ENCODE measurements at regions not wholly inside any gene's neighbourhood (a gene's known extent, or its start where the extent isn't known, plus 50 kb on each side); places are given as distances from the start of the nearest gene placed in this dataset.
"Not testable (repeated sequence)": the region's sequence is repeated elsewhere in the genome, so short reads cannot be mapped to it uniquely, and the experiment has no call there.

DNA sequence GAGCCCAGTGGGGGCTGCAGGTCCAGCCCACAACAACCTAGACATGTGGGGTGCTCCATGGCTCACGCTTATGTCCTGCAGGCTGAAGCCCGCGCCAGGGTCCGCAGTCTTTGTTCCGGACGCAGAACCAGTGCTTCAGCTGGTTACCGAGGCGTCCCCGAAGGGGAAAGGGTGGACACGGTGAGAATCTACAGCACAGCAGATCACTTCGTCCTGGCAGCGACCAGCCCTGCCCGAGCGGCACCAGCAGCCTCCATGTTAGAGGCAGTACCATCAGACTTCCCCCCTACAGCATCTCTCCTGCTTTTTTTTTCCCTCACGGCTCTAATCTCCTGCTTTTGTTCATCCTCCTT is 1736.4 kb downstream of the TP53TG3F start:
- DNase-seq (ENCODE audit: low spot score) = no peak

GRCh38 chr16:35196313-35196712 is 1736.9 kb downstream of the TP53TG3F start:
- no peak for DNase-seq (ENCODE audit: low spot score)

GRCh38 chr16:35197656-35198055 is 1738.2 kb downstream of the TP53TG3F start:
- DNase-seq (ENCODE audit: low spot score) = no peak

- DNase-seq (ENCODE audit: low spot score) = no peak
Measured at GRCh38 chr16:35198223-35199199, 1739.1 kb downstream of the TP53TG3F start.

DNA sequence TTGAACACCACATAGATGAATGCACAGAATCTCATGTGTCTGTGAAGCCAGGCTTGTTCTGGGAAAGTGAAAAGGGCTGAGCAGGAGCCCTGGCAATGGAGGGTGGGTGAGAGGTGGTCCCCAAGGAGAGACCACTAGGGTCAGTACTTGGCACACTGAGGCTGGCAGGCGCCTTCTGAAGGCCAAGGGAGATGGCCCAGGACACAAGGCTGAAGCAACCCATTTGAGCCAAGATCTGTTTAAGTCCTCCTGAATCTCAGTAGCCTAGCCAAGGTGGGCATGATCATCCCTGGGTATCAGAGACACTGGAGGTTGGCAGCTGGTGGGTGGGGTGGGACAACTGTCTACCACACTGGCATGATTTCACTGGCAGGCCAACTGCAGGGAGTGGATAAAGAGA is 1741.2 kb downstream of the TP53TG3F start:
- no peak for DNase-seq (ENCODE audit: low spot score)

DNA sequence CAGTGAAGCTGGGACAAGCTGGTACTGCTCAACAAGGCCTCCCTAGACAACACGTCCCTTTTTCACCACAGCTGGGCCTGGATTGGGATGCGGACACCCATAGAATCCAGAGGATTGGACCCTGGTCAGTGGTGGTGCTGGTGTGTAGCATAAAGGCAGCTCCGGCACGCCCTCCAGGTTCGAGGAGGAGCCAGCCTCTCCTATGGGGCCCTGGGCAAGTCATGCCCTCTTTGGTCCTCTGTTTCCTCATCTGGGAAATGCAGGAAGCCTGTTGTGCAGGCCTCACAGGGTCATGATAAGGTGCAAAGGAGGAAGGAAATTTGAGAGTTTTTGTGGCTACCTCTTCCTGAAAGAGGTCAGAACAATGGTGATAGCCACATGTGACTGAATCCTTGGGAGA is 1741.7 kb downstream of the TP53TG3F start:
- DNase-seq (ENCODE audit: low spot score) = no peak

- DNase-seq (ENCODE audit: low spot score) = no peak
Measured at GRCh38 chr16:35203636-35204035, 1744.2 kb downstream of the TP53TG3F start.

DNA sequence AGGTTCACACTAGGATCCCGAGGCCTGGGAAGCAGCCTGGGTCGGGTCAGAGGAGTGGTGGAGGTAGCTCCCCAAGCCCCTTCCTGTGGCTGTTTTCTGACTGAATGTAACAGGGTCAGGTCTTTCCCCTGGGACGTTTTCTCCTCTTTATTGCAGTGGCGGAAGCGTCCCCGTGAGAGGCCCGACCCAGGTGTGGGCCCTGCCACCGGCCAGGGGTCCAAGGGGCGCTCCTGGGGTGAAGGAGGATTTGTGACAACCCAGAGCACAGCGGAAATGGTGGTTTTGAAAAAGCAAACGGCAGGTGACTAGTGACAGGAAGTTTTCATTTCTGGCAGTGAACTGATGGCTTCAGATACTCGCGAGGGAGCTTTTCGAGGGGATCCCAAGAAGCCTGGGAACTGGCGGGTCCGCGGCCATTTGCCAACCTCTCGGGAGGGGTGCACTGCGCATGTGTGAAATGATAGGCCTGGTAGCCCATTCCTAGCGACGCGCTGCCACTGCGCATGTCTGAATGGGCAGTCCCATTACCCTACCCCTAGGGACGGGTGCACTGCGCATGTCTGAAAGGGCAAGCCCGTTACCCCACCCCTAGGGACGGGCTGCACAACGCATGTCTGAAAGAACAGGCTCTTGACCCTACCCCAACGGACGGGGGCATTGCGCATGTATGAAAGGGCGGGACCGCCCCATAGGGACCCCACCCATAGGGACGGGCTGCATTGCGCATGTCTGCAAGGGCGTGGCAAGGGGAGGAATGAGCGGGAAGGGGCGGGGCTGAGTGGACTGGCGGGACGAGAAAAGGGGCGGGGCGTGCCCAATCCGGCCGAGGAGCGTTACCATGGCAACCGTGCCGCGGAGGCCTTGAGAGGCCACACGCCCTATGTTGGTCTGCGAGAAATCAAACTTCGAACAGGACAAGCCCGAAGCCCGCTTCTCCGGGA is 1747.9 kb downstream of the TP53TG3F start:
- DNase-seq (ENCODE audit: low spot score) = peak; percentile 81

DNA sequence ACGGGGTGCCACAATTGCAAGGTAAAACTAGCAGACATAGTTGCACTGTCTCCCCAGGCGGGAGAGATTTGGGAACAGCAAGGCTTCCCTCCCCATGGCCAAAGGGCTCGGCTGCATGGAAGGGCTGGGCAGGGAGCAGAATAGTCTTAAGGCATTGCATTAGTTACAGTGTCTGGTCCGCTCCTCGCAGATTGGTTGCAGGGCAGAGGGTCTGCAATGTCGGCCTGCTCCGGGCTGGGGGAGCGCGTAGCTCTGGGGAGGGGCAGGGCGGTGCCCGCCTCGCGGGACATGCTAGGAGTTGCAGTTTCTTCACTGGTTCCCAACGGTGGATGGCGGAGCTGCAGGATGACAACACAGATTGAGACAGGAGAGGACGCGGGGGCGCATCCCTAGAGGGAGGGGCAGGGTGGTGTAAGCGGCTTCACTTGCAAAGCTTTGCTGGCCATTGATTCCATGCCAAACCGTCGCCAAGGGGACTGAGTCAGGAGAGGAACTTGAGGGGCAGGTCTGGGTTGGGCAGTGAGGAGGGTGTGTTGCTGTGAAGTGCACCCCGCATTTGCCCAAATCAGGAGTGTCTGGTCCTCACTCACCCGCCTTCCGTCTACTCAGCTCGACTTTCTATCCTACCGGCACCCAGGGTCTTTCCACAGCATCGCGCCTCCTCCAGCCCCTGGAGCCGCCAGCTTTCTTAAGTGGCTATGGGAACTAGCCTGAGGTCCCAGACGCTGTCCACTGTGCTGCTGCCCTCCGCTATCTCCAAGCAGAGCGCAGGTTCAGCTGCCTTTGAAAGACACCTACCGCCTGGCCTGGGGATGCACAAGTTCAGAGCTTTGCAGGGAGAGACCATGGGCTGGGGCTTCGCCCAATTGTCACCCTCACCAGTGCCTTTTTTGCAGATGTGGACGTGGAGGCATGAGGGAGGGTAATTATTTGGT is 1748.9 kb downstream of the TP53TG3F start:
- no peak for DNase-seq (ENCODE audit: low spot score)

DNA sequence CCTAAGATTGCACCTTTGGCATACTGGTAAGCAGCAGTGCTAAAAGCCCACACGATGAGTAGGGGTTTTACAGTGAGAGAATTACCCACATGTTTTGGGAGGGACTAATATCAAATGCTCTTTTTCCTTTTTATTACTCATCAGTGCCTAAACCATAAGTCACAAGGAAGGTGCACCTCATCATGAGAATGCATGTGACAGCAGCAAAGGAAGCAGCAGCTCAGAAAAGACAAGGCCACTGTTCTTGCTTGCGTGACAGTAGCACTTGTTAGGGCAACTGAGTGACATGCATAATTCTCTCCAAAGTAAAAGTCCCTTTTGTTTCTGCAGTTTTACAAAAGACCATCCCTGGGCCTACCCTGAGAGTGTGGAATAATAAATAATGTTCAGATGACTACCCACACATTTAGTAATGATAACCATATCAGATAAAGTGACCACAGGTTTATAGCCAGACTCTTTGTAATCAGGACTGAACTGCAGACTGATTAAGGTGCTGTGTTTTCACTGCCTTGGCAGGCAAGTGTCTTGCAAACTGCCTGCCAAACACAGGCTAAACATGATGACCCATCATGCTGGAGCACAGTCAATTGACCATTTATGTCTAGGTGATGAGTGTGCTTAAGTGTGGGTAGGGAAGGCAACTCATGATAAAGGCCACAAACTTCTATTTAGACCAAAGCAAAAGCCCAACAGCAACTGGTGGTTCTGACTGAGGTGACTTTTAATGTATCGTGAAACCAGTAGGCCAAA is 1751.4 kb downstream of the TP53TG3F start:
- DNase-seq (ENCODE audit: low spot score) = no peak

DNA sequence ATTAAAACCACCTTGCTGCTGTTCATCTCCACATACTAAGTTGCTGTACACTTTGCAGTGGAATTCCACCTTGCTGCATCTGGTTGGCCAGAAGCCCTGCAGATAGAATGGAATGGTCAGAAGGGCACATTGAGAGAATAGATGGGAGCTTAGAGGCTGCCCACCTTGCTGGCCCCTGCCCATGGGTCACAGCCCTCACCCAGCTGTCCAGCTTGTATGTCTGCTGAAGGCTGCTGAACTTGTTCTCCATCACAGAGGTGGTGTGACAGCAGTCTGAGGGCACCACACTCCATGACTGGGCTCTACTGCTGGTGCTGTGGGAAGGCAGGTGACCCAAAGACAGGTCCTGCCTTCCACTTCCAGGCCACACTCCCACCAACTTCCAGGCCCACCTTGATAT is 1755.4 kb downstream of the TP53TG3F start:
- no peak for DNase-seq (ENCODE audit: low spot score)

GRCh38 chr16:35215287-35215686 is 1755.9 kb downstream of the TP53TG3F start:
- DNase-seq (ENCODE audit: low spot score) = no peak

DNA sequence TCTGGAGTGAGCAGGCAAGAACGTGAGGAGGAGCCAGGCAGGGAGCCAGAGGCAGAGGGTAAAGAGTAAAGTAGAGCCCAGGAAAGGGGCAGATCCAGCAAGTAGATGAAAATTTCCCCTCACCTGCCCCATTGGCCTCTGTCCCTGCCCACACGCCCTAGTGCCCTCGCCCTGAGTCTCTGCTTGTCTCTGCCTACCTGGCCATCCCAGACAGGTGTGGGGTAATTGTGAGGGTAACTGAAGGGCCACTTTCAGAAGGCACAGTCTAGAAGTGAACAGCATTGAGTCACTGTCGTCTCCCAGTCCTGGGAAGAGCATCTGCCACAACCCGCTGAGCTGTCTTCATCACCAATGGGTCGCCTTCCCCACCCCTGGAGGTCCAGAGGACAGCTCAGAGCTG is 1756.8 kb downstream of the TP53TG3F start:
- DNase-seq (ENCODE audit: low spot score) = not testable (repeated sequence)

- no peak for DNase-seq (ENCODE audit: low spot score)
Measured at GRCh38 chr16:35221482-35222185, 1762.2 kb downstream of the TP53TG3F start.

DNA sequence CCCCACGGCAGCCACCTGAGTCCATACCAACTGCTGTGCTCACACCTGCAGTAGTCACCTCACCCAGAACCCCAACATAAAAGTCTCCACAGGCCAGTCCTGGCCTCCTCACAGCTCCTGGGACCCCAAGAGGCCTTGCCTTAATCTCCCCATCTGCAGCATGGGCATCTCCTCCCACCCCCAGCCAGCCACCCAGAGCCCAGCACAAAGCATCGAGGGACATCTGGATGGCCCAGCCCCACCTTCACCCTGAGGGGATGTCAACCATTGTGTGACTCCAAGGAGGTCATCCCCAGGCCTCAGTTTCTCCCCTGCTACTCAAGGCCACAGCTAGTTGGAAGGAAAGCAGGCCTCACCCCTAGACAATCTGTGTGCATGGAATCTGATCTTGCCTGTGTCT is 1775.3 kb downstream of the TP53TG3F start:
- no peak for DNase-seq (ENCODE audit: low spot score)

GRCh38 chr16:35239561-35239960 is 1780.1 kb downstream of the TP53TG3F start:
- no peak for DNase-seq (ENCODE audit: low spot score)

DNA sequence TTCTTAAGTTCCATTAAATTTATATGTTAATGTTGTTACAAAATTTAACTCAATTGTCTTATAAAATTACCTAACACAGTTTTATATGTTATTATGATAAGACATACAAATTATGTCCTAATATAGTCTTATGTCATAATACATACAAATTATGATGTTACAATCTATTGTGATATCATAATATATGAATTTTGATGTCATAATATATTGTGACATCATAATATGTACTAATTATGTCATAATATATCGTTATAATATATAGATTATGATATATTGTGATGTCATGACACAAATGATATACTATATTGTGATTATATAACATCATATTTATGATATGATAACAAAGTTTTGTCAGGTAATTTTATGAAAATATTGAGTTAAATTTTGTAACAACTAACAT is 1789.6 kb downstream of the TP53TG3F start:
- no peak for DNase-seq (ENCODE audit: low spot score)

DNA sequence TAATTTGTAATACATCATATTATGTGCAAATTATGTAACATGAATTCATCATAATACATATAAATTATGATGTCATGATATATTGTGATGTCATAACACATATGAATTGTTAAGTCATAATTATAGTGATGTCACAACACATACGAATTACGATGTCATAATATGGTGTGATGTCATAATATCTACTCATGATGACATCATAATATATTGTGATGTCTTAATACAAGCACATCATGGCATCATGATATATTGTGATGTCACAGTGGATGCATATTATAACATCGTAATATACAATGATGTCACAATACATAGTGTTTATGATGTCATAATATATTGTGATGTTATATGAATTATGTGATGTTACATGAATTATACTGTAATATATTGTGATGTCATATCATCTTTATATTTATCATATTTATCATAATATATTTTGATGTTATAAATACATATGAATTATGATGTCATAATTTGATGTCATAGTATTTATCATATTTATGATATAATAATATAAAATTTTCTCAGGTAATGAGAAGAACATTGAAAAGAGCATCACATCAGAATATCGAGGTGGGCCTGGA is 1793.0 kb downstream of the TP53TG3F start:
- no peak for DNase-seq (ENCODE audit: low spot score)

DNA sequence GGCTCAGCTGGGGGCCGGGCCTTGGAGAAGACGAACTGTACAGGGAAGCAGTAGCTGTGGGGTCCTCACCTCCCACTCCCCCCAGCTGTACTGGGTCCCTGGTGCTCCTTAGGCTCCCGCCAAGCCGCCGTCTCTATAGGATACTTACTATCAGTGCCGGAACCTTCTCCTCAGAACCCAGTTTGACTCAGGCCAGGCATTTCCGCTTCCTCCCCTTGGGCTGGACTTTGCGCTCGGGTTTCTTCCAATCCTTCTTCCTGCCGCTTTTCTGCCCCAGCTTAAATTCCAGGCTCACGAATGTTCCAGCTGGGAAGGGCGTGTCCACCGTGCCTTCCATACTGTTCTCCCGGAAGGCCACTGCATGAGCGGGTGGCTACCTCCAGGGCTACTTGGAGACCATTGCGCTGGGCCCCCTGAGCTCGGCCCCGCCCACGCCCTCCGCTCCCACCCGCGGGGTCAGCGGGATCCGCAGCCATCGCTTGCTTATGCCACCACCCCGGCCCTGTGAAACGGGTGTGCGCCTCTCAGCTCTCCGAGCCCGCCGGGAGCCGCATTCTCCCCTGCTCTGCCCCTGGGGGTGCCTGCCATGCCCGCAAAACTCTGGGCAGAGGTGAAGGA is 1795.9 kb downstream of the TP53TG3F start:
- DNase-seq (ENCODE audit: low spot score) = no peak

Data from SK-N-DZ (cell line).